HG03175 (cell line): ENCODE measurements at regions not wholly inside any gene's neighbourhood (a gene's known extent, or its start where the extent isn't known, plus 50 kb on each side); places are given as distances from the start of the nearest gene placed in this dataset.
"Not testable (repeated sequence)": the region's sequence is repeated elsewhere in the genome, so short reads cannot be mapped to it uniquely, and the experiment has no call there.

Experiments
- ATAC-seq: cut with Tn5 transposase; IDR thresholded peaks from one replicate; pipeline ENCODE4 v1.9.1; 2021; ENCODE audit warnings: mild to moderate bottlenecking, moderate library complexity; ENCODE audit not compliant: unreplicated experiment

DNA sequence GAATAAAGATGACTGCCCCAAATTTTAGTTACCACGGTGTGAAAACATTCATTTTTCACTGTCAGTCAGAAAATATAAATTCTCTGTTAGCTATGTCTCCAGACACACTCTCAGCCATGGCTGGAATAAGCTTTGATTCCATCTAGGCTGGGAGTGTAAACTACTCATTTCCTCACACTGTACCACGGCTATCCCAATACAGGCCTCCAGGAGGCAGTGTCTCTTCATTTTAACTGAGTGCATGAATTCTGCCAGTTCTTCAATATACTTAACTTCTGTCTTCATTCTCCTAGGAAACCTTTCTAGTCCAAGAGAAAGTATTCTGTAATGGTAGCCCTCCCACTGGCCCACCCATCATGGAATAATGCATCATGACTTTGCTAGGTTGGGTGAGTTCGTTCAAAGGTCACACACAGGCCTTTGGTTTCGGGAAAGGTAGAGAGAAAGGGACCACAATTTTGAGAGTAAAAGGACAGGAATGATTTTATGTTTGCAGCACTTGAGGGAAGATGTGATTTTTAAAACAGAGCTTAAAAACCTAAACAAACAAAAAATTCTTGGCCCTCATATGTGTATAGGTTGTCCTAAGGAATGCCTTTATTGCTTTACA is 381.1 kb downstream of the SEC23A start:
- ATAC-seq, result peak; percentile 94

DNA sequence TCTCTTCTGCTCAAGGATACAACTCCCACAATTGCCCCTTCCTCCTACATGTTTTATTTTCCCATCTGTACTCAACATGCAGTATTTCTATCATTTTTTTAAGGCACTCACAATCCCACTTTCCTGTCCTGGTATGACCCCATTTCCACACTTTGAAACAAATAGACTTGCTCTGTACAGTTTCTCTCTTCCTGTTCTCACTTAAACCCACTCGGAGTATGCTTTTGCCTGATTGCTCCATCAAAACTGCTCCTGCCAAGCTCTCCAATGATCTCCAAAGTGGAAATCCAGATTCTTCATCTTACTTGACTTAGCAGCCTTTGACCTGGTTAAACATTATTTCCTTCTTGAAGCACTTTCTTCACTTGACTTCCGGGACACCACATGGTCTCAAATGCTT is 384.5 kb downstream of the SEC23A start:
- ATAC-seq, result no peak

DNA sequence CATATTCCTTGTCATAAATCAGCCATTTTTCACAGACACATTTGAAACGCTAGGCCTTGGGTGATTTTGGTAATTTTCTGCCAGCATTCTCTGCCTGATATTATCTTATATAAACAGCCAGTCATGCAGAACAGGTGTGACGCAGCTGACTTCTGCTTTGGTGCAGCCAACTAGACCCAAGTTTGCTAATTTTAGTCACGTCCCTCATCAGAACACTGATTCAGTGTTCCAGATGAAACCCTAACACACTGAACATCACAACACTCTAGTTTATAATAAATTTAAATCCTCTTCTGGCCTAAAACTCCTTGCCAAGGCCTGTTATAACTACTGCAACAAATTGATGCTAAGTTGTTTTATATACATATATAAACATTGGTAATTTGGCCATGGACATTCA is 386.1 kb downstream of the SEC23A start:
- ATAC-seq, result no peak

DNA sequence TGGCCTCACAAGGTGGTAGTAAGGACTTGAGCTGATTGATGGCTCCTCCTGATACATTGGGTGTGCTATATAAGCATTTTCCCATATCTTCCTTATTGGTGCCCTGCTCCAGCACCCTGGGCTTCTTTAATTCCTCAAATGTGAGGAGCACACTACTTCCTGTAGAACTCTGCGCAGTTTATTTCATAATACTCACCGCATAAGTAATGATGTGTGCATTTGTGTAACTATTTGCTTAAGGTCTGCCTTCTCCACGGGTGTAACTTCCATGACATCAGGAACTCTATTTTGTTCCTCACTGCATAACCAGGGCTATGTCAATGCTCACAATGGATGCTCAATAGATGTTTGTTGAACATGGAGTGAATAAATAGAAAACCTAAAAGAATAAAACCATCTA is 392.2 kb downstream of the SEC23A start:
- no peak for ATAC-seq

DNA sequence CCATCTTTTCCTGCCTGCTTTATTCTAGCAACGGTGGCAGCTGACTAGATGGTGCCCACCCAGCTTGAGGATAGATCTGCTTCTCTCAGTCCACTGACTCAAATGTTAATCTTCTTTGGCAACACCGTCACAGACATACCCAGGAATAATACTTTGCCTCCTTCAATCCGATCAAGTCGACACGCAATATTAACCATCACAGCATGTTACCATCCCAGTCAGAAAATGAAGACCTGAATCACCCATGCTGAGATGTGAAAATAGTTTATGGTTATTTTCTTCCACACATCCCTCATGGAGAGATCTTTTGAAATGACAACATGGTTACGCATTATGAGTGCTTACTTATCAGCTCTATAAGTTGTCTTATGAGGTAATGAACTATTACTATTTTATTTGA is 392.8 kb downstream of the SEC23A start:
- ATAC-seq, result no peak

DNA sequence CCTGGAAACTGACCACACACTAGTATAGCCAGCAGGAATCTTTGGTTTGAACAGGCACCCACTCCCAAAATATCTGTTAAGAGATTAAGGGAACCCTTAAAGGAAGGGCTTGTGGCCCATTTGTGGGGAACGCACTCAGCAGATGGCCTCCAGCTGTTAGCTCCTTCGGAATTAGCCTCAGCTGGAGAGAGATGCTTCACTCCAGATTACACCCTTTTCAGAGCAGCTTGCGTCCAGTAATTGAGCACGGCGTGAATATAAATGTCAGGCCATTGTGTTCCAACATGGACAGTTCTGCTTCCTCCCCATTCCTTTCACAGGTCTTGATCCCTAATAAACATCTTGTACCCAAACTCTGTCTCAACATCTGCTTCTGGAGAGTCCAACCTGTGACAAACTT is 397.8 kb downstream of the SEC23A start:
- ATAC-seq, result no peak

DNA sequence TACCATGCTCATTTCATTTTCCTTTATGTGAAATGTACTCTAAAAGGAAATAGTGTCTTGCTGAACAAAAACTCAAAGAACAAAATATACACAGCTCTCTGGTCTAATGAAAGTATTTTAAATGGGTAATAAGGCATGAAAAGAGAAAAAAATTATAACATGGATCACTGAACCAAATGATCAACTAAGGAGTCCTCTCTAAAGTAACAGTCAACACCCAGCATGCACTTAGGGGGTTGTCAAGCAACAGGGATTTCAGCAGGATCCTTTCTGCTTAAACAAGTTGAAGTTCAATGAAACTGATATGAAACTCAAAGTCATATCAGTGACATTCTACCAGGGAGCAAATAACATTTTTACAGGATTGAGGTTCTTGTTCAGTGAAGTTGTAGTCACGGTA is 398.8 kb downstream of the SEC23A start:
- no peak for ATAC-seq

DNA sequence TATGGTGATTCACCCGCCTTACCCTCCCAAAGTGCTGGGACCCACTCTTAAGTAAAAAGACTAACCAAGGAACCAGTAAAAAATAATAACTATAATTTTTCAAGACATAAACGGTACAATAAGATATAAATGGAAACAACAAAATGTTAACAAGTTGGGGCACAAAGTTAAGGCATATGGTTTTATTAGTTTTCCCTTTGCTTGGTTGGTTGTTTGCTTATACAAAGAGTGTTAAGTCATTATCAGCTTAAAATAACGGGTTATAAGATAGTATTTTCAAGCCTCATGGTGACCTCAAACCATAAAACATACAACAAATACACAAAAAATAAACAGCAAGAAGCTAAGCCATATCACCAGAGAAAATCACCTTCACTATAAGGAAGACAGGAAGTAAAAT is 406.1 kb downstream of the SEC23A start:
- ATAC-seq, result no peak

DNA sequence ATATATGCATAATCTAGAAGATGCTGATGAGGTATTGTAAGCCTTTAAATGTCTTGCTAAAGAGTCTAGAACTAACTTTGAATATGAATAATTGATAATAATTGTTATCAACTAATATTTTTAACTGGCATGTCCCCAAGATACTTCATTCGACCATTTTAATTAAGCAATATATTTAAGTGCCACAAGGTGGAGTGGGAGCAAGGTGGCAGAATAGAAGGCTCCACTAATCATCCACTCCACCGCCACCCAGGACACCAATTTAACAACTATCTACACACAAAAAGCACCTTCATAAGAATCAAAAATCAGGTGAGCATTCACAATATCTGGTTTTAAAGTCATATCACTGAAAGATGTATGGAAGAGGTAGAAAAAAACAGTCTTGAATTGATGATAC is 409.6 kb downstream of the SEC23A start:
- no peak for ATAC-seq

DNA sequence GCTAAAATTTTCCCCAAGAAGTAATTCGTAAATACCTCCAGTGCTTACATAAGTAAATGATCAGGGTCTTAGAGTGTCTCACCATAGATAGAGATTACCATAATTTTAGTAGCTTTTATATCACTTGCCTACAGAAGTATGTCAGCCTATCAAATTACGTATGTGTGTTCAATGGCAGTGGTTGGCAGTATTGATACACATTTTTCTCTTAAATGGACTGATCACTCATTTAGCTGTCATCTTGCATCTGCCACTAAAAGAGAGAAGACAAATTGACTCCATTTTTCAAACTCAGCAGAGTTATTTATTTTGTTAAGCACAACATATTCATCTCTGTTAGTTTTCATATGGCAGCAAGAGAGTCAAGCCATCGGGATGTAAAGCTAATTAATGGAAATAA is 413.1 kb upstream of the CLEC14A start:
- ATAC-seq, result no peak

DNA sequence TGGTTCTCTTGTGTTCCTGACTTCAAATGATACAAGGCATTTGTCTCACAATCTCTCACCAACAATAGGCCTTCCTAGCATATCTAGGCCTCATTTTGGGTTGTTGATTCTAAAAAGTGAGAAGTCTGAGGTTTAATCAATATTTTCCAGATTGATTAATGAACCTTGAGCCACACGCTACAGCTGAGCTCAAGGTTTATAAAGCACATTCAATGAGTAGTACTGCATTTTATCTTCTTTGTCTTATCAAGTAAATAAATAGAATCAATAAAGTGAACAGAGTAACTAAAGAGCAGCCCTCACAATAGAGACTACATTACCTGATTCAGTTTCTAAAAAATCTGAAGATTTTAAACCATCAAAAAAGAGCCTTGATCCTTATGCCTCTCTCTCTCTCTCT is 407.5 kb upstream of the CLEC14A start:
- ATAC-seq, result no peak

DNA sequence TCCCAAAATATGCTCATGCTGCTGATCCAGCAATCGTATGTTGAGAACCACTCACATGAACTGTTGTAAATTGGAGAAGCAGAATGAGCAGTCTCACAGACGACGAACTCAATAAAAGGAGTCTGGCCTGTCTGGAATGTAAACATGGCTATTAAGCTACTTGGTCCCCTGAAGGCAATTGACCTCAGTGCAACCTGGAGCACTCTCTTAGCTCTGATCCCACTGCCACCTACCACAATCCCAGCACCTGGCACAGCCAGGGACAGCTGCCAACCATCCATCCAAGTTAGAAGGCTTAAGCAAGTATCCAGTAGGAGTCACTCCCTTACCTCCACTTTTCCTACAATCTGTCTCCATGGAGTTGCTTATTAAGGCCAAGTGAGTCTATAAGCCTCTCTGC is 406.9 kb upstream of the CLEC14A start:
- no peak for ATAC-seq

DNA sequence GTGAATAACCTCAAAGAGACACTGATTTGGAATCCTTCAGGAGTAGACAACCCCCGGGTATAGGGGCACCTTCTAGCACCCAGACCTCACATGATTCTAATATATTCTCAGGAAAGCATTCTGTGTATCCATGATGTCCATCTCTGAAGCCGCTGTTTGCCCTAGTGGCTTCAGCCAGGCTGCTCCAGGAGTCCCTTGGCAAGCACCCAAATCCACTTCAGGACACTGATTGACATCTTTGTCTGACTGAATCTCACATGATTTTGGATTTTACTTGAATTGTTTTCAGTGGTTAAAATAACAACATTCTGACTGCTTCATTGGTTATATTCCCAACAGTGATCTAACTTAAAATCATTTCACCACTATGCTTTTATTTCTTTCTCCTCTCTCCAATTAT is 390.5 kb upstream of the CLEC14A start:
- ATAC-seq, result no peak

DNA sequence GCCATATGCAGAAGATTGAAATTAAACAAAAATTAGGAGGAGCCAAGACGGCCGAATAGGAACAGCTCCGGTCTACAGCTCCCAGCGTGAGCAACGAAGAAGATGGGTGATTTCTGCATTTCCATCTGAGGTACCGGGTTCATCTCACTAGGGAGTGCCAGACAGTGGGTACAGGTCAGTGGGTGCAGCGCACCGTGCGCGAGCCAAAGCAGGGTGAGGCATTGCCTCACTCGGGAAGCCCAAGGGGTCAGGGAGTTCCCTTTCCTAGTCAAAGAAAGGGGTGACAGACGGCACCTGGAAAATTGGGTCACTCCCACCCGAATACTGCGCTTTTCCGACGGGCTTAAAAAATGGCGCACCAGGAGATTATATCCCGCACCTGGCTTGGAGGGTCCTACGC is 379.0 kb upstream of the CLEC14A start:
- not testable (repeated sequence) for ATAC-seq

DNA sequence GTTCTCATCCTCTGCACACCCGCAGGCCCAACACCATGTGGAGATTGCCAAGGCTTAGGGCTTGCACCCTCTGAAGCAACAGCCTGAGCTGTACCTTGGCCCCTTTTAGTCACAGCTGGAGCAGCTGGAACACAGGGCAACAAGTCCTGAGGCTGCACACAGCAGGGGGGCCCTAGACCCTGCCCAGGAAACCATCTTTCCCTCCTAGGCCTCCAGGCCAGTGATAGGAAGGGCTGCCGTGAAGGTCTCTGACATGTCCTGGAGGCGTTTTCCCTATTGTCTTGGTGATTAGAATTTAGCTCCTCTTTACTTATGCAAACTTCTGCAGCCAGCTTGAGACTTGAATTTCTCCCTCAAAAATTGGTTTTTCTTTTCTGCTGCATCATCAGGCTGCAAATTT is 373.5 kb upstream of the CLEC14A start:
- no peak for ATAC-seq

DNA sequence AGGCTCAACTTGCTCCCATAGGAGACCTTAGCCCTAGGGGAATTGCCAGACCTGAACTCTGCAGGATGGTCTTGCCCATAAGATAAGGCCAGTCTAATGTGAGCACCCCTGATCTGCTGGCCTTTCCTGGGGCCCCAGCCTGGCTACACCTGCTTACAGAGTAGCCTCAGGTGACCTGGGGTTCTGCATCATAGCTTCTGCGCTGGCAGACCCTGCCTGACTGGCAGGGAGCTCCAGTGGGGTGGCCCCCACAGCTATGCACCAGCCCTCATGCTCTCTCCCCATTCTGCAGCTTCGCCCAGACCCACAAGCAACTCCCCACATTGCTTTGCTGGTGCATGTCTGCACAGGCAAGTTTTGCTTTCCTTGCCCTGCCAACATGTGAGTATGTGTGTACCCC is 371.3 kb upstream of the CLEC14A start:
- ATAC-seq, result no peak

DNA sequence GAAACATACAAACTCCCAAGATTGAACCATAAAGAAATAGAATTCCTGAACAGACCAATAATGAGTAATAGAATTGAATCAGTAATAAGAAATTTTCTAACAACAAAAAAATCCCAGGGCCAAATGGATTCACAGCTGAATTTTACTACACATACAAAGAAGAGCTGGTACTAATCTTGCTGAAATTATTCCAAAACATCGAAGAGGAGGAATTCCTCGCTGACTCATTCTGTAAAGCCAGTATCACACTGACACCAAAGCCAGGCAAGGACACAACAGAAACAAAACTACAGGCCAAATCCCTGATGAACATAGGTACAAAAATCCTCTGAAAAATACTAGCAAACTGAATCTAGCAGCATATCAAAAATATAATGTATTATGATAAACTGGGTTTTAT is 367.8 kb upstream of the CLEC14A start:
- no peak for ATAC-seq

DNA sequence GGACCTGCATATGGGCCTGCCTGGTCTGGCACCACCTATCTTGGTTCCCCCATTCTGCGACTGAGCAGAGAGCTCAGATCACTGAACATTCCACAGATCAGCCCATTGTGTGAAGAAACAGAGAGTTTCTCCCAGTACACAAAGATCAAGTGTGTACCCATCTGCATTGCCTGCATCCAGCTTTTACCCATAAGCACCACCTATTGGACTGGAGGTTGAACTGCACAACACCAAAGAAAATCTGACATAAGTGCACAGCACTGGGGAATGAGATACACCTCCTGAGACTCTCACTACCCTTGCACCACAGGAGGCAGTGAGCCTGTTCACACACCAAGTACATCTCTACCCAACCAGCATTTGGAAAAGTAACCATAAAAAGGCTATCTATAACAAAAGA is 362.6 kb upstream of the CLEC14A start:
- no peak for ATAC-seq

DNA sequence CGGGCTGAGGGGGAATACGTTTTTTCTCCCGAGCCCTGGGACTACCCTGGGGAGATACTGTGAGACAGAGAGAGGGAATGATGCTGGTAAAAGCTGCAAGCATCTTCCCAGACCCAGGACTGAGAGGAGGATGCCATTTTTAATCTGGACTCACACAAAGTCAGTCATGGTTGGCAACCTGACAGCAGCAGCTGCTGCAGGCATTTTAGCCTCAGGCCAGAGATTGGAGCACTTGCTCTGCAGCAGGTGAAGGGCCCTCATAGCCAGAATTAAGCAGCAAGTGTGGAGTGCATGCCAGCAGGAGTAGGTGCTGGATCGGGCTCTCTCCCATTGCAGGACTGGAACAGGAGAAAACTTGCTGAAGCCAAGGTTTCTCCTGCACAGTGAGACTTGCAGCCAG is 361.1 kb upstream of the CLEC14A start:
- no peak for ATAC-seq

DNA sequence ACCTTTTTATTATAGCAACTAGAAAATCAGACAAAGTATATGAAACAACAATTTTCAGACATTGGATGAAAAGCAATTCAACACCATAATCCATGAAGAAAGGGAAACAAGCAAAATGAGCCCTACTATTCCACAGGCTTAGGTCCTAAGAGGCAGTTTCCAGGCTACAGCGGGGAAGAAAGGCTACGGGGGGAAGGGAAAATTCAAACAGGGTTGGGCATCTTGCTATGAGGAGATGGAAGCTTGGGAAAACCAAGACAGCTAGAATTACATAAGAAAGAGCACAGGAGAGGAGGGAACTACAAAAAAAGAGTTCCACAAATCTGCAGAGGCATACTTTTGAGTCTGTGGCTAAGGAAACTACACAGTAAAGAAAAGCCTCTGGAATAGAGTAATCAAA is 356.0 kb upstream of the CLEC14A start:
- no peak for ATAC-seq

DNA sequence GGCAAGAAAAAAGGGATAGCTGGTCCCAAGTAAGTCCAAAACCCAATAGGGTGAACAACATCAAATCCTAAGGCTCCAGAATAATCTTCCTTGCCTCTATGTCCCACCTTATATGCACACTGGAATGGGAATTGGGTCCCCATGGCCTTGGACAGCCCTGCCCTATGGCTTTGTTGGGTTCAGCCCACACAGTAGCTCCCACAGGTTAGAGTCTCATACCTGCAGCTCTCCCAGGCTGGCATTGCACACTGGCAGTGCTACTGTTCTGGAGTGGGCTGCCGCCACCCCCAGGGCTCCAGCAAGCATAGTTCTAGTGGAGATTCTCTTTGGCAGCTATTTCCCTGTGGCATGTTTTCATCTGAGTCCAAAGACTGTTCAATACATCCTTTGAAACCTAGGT is 352.4 kb upstream of the CLEC14A start:
- ATAC-seq, result no peak

DNA sequence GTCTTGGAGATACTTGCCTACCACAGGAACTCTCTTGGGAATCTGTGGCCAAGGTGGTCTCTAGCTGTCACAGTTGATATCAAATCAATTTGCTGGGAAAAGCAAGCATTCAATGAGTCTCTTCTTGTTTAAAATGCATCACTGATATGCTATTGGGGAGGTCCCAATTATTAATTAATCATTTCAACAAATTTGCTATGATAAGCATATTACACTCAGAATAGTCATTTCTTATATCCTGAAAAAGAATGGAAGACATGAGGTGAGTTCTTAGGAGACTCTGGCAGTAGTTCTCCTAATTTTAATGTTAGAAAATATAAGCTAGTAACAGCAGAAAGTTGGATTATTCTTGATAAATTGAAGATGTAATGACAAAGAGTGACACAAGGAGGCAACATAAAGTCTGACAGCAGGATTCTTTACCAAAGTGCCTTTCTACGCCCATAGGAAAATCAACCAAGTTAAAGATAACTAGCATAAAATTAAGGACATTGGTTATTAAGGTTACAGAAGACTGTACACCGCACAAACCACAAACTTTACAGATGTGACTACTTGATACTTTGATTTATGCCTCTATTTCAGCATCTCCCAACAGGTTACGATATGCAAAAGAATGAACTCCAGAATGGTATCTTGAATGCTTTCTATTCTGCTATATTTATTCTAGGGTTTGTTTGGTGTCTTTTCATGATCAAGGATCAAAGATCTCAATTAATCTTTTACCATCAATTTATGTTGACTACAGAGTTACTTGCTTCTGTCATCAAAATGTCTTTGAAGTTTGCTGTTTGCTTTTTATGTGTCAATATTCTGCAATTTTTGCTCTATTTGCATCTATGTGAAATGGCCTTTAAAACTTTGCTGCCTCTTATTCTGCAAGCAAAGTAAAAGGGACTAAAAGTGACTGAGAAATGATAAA is 349.6 kb upstream of the CLEC14A start:
- ATAC-seq, result no peak

DNA sequence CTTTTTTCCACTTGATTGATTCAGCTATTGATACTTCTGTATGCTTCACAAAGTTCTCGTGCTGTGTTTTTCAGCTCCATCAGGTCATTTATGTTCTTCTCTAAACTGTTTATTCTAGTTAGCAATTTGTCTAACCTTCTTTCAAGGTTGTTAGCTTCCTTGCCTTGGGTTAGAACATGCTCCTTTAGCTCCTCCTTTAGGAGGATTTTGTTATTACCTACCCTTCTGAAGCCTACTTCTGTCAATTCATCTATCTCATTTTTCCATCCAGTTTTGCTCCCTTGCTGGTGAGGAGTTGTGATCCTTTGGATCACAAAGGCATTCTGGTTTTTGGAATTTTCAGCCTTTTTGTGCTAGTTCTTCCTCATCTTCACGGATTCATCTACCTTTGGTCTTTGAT is 344.7 kb upstream of the CLEC14A start:
- ATAC-seq, result not testable (repeated sequence)
